ENCODE measurements at regions not wholly inside any gene's neighbourhood (a gene's known extent, or its start where the extent isn't known, plus 50 kb on each side); places are given as distances from the start of the nearest gene placed in this dataset.

DNA sequence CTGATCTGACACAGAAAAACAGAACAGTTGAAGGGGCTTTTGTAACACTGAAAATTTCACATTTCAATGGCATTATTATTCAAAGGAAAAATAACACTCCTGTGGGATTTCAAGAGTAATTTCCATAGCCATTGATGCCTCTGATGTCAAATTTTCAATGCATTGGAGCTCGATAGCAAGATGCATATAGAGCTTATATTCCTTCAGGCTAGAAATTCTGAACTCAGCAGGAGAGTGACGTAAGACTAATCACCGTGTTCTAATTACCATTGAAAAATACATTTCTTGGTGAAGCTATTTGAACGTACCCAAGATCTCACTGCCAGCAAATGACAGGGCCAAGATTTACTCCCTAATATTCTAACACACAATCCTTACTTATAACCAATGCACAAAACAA lies 854.1 kb upstream of the TMEM132C start:
- DNase-seq (ENCODE audit: low read depth, low spot score), result no peak
- TF ChIP-seq, protein P1, sequence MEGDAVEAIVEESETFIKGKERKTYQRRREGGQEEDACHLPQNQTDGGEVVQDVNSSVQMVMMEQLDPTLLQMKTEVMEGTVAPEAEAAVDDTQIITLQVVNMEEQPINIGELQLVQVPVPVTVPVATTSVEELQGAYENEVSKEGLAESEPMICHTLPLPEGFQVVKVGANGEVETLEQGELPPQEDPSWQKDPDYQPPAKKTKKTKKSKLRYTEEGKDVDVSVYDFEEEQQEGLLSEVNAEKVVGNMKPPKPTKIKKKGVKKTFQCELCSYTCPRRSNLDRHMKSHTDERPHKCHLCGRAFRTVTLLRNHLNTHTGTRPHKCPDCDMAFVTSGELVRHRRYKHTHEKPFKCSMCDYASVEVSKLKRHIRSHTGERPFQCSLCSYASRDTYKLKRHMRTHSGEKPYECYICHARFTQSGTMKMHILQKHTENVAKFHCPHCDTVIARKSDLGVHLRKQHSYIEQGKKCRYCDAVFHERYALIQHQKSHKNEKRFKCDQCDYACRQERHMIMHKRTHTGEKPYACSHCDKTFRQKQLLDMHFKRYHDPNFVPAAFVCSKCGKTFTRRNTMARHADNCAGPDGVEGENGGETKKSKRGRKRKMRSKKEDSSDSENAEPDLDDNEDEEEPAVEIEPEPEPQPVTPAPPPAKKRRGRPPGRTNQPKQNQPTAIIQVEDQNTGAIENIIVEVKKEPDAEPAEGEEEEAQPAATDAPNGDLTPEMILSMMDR (IDR thresholded peaks at IDR 0.05; ENCODE audit: insufficient read depth, low read length, missing control alignments), result no peak
- H3K4me3 ChIP-seq (ENCODE audit: low read depth, low read length), result no peak overlapping the region
- POLR2A ChIA-PET, result no interaction called here
- CTCF ChIA-PET, result no interaction called here

DNA sequence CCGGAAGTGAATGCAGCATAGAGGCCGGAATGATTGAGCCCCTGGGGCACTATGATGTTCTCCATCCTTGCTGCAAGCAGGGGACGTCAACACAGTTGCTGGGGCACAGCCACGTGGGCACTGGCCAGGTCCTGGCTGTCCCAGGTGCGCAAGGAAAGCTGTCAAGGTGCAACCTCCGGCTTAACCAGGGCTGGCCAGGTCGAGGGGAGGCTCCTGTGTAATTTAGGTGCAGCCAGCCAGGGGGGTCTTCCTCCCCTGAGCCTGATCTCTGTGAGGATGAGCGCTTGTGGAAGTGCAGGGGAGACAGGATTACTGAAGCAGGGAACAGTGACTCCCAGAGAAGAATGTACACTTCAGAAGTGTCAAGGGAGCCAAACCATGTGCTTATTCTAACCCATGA lies 852.8 kb upstream of the TMEM132C start:
- H3K4me3 ChIP-seq (ENCODE audit: low read depth, low read length), result no peak overlapping the region
- DNase-seq (ENCODE audit: low read depth, low spot score), result no peak
- TF ChIP-seq, protein P1 (IDR thresholded peaks at IDR 0.05; ENCODE audit: insufficient read depth, low read length, missing control alignments), result no peak
- CTCF ChIA-PET, result no interaction called here
- POLR2A ChIA-PET, result no interaction called here

DNA sequence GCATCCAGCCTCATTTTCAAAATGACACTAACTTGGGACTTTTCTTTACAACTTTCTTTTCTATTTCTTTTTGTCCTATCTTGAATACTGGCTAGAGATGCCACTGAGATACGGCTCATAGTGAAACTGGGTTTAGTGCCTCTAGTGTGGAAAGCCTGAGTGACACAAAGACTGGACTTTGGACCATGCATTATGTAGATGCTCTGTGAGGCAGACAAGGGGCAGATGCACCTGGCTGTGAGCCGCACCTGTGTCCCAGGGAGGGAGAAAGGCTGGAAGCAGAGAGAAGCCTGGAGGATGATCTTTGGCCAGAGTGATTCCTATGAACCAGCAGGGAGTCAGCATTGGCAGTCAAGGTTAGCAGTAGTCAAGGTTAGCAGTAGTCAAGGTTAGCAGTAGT lies 852.3 kb upstream of the TMEM132C start:
- H3K4me3 ChIP-seq (ENCODE audit: low read depth, low read length), result no peak overlapping the region
- POLR2A ChIA-PET, result no interaction called here
- CTCF ChIA-PET, result no interaction called here
- DNase-seq (ENCODE audit: low read depth, low spot score), result no peak
- TF ChIP-seq, protein P1 (IDR thresholded peaks at IDR 0.05; ENCODE audit: insufficient read depth, low read length, missing control alignments), result no peak

DNA sequence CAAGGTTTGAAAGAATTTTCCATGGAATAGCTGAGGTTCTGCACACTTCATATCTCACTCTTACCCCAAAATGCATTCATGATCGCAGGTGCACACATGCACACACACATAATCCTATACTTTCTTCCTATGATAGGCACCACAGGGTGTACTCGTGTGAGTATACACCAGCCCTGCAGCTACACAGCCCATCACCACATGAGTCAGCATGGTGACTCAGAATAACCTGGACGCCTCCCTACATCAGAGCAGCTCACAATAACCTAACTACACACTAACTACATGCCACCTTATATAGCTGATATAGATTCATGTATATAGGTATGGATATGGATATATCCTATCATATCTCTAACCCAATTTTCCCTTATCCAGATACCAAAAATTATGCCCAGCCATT lies 850.2 kb upstream of the TMEM132C start:
- CTCF ChIA-PET, result interaction anchor here (0.9 to 1.3 kb wide), 2 partner anchors 35 to 261 kb away, joined by 3 to 5 read pairs; no protein-coding TSS in a partner anchor

DNA sequence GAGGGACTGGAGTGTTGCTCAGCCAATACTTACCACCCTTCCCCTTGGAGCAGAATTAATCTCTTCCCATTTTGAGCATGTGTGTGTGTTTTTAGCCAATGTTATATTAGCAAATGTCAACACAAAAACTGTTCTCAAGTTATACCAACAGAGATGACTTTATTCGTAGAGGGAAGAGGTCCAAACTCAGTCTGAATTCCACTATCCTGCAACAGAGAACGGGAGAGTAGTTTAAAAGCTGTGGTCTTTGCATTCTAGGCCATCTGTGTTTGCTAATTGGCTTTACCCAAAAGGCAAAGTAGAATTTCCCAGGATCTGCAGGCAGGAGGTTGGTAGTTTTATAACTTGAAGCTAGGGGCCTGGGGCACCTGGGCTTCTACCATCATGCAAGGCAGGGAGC lies 847.9 kb upstream of the TMEM132C start:
- no peak overlapping the region for H3K4me3 ChIP-seq (ENCODE audit: low read depth, low read length)
- ChIA-PET POLR2A (no interaction called here), CTCF (interaction anchor here (0.6 kb wide), 1 partner anchor 311 kb away, joined by 3 read pairs; no protein-coding TSS in a partner anchor)
- DNase-seq (ENCODE audit: low read depth, low spot score), result no peak
- TF ChIP-seq, protein P1 (IDR thresholded peaks at IDR 0.05; ENCODE audit: insufficient read depth, low read length, missing control alignments), result no peak

More for the DNA sequence above, 850.2 kb upstream of the TMEM132C start:
- TF ChIP-seq, protein P1 (IDR thresholded peaks at IDR 0.05; ENCODE audit: insufficient read depth, low read length, missing control alignments), result no peak
- no peak for DNase-seq (ENCODE audit: low read depth, low spot score)
- no peak overlapping the region for H3K4me3 ChIP-seq (ENCODE audit: low read depth, low read length)
- POLR2A ChIA-PET, result no interaction called here

DNA sequence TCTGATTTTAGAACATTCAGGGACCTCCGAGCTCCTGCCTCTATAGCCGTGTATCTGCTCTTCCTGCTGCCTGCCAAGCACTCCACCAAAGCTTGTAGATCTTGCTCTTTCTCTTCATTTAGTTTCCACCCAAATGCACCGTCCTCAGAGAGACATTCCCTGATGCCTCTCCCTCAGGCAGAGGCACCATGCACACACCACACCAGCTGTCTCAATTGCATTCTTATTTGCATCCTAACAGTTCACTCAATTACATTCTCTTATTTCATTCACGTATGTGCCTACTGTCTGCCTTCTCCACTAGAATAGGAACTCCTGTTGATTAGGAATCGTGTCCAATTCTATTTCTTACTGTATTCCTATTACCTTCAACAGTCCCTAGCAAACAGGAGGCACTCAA lies 845.4 kb upstream of the TMEM132C start:
- TF ChIP-seq, protein P1 (IDR thresholded peaks at IDR 0.05; ENCODE audit: insufficient read depth, low read length, missing control alignments), result no peak
- no peak for DNase-seq (ENCODE audit: low read depth, low spot score)
- ChIA-PET CTCF (interaction anchor here (1.9 kb wide), 1 partner anchor 256 kb away, joined by 5 read pairs; no protein-coding TSS in a partner anchor), POLR2A (no interaction called here)
- H3K4me3 ChIP-seq (ENCODE audit: low read depth, low read length), result no peak overlapping the region
